MM.1S (cell line): ENCODE measurements at regions not wholly inside any gene's neighbourhood (a gene's known extent, or its start where the extent isn't known, plus 50 kb on each side); places are given as distances from the start of the nearest gene placed in this dataset.

Source experiments
- DNase-seq: peaks from one replicate; pipeline ENCODE4 v3.0.0-alpha.2; 2015
- H2AFZ ChIP-seq: fragments of 300-600 bp; sonication (generic); 2 replicates; pipeline ENCODE4 v1.6.0; 2016; ENCODE audit warnings: antibody characterized with exemption, low read length
- H3F3A ChIP-seq: fragments of 300-600 bp; sonication (generic); 2 replicates; pipeline ENCODE4 v1.6.1; 2016; ENCODE audit warnings: mild to moderate bottlenecking, antibody characterized with exemption, low read length, moderate library complexity, mixed read lengths; ENCODE audit not compliant: insufficient read depth
- H3K27ac ChIP-seq: fragments of 300-600 bp; sonication (generic); 2 replicates; pipeline ENCODE4 v1.5.1; 2016; ENCODE audit warnings: mild to moderate bottlenecking, low read length
- H3K27me3 ChIP-seq: fragments of 300-600 bp; sonication (generic); replicated peaks from 2 replicates; pipeline ENCODE4 v1.6.0; 2016; ENCODE audit warnings: low read length; ENCODE audit not compliant: insufficient read depth
- H3K36me3 ChIP-seq: fragments of 300-600 bp; sonication (generic); replicated peaks from 2 replicates; pipeline ENCODE4 v1.6.1; 2016; ENCODE audit warnings: mild to moderate bottlenecking, low read length, mixed read lengths; ENCODE audit not compliant: insufficient read depth
- H3K4me1 ChIP-seq: fragments of 300-600 bp; sonication (generic); 2 replicates; pipeline ENCODE4 v1.6.1; 2016; ENCODE audit warnings: low read length, mixed read lengths
- H3K4me2 ChIP-seq: fragments of 300-600 bp; sonication (generic); 2 replicates; pipeline ENCODE4 v1.6.0; 2016; ENCODE audit warnings: low read depth, low read length
- H3K4me3 ChIP-seq: fragments of 300-600 bp; sonication (generic); 2 replicates; pipeline ENCODE4 v1.5.1; 2016; ENCODE audit warnings: low read length, mixed read lengths
- H3K79me2 ChIP-seq: fragments of 300-600 bp; sonication (generic); 2 replicates; pipeline ENCODE4 v1.6.1; 2016; ENCODE audit warnings: mixed run types, low read length, mixed read lengths
- H3K9ac ChIP-seq: fragments of 300-600 bp; sonication (generic); 2 replicates; pipeline ENCODE4 v1.6.1; 2016; ENCODE audit warnings: low read length, mixed read lengths
- H3K9me2 ChIP-seq: fragments of 300-600 bp; sonication (generic); replicated peaks from 2 replicates; pipeline ENCODE4 v1.6.1; 2016; ENCODE audit warnings: mild to moderate bottlenecking, low read length, mixed read lengths; ENCODE audit not compliant: insufficient read depth
- H3K9me3 ChIP-seq: fragments of 300-600 bp; sonication (generic); replicated peaks from 2 replicates; pipeline ENCODE4 v1.6.1; 2016; ENCODE audit warnings: mild to moderate bottlenecking, low read length, mixed read lengths; ENCODE audit not compliant: insufficient read depth
- H4K20me1 ChIP-seq: fragments of 300-600 bp; sonication (generic); 2 replicates; pipeline ENCODE4 v1.6.1; 2016; ENCODE audit warnings: mild to moderate bottlenecking, low read length, moderate library complexity, mixed read lengths; ENCODE audit not compliant: insufficient read depth
- CTCF ChIP-seq: fragments of 300-600 bp; sonication (generic); IDR thresholded peaks from 2 replicates; pipeline ENCODE4 v1.5.1; 2016; ENCODE audit warnings: antibody characterized with exemption, low read length, mixed read lengths
- EZH2 ChIP-seq: fragments of 300-600 bp; sonication (generic); optimal IDR thresholded peaks from 2 replicates; pipeline ENCODE3; 2017; ENCODE audit warnings: low read depth, mild to moderate bottlenecking, antibody characterized with exemption, low read length, mixed read lengths
- EZH2phosphoT487 ChIP-seq: fragments of 300-600 bp; sonication (generic); IDR thresholded peaks from 2 replicates; pipeline ENCODE4 v1.6.1; 2018; ENCODE audit warnings: antibody characterized with exemption, low read length

GRCh38 chr6:81834141-81834681, 81.7 kb upstream of the TENT5A start:
- H2AFZ ChIP-seq = no peak overlapping the region
- no peaks in the 10 kb centered on the region for H3K36me3 ChIP-seq
- no peak overlapping the region for H3K4me2 ChIP-seq
- H3F3A ChIP-seq = no peaks in the 10 kb centered on the region
- H3K9ac ChIP-seq = no peak overlapping the region
- H3K79me2 ChIP-seq = no peaks in the 10 kb centered on the region
- H3K27me3 ChIP-seq = no peaks in the 10 kb centered on the region
- H3K9me3 ChIP-seq = no peaks in the 10 kb centered on the region
- no peaks in the 10 kb centered on the region for H4K20me1 ChIP-seq
- DNase-seq = no peak
- H3K4me1 ChIP-seq = no peaks in the 10 kb centered on the region
- no peak overlapping the region for H3K4me3 ChIP-seq
- no peak overlapping the region for H3K27ac ChIP-seq
- H3K9me2 ChIP-seq = no peaks in the 10 kb centered on the region
- TF ChIP-seq CTCF (no peak), EZH2 (no peak), EZH2phosphoT487 (no peak)

DNA sequence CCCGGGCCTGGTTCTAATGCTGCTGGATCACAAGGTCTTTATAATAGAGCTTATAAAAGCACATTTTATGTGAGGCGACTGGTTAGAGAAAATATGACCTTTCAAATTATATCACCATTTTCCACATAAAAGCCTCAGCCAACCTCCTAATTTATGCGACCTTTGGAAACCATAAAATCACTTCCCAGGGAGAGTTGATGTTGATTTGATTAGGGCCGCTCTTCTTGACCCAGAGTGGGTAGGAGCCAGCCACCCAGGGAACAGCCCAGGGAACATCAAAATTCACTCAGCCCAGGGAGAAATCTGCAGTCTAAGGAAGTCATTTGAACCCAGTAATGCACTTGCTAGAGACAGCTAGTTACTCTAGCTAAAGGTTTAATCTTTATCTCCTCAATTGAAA, 79.8 kb upstream of the TENT5A start:
- H2AFZ ChIP-seq = no peak overlapping the region
- TF ChIP-seq CTCF (no peak), EZH2 (no peak), EZH2phosphoT487 (no peak)
- H3K4me2 ChIP-seq = no peak overlapping the region
- DNase-seq = no peak
- H3K9ac ChIP-seq = no peak overlapping the region
- H3F3A ChIP-seq = no peaks in the 10 kb centered on the region
- no peak overlapping the region for H3K4me3 ChIP-seq
- no peaks in the 10 kb centered on the region for H3K27me3 ChIP-seq
- H3K27ac ChIP-seq = no peak overlapping the region
- no peaks in the 10 kb centered on the region for H3K9me3 ChIP-seq
- H3K36me3 ChIP-seq = no peaks in the 10 kb centered on the region
- no peaks in the 10 kb centered on the region for H3K9me2 ChIP-seq
- H3K4me1 ChIP-seq = no peaks in the 10 kb centered on the region
- no peaks in the 10 kb centered on the region for H3K79me2 ChIP-seq
- H4K20me1 ChIP-seq = no peaks in the 10 kb centered on the region

GRCh38 chr6:81831274-81831673, 78.8 kb upstream of the TENT5A start:
- H3K4me1 ChIP-seq = no peaks in the 10 kb centered on the region
- no peaks in the 10 kb centered on the region for H3F3A ChIP-seq
- TF ChIP-seq EZH2phosphoT487 = no peak
- no peaks in the 10 kb centered on the region for H3K27me3 ChIP-seq
- H3K4me3 ChIP-seq = no peak overlapping the region
- no peaks in the 10 kb centered on the region for H3K9me3 ChIP-seq
- no peak overlapping the region for H3K4me2 ChIP-seq
- no peak overlapping the region for H2AFZ ChIP-seq
- H4K20me1 ChIP-seq = no peaks in the 10 kb centered on the region
- no peaks in the 10 kb centered on the region for H3K36me3 ChIP-seq
- no peaks in the 10 kb centered on the region for H3K79me2 ChIP-seq
- no peaks in the 10 kb centered on the region for H3K9me2 ChIP-seq
- no peak overlapping the region for H3K27ac ChIP-seq
- no peak for DNase-seq
- no peak overlapping the region for H3K9ac ChIP-seq

DNA sequence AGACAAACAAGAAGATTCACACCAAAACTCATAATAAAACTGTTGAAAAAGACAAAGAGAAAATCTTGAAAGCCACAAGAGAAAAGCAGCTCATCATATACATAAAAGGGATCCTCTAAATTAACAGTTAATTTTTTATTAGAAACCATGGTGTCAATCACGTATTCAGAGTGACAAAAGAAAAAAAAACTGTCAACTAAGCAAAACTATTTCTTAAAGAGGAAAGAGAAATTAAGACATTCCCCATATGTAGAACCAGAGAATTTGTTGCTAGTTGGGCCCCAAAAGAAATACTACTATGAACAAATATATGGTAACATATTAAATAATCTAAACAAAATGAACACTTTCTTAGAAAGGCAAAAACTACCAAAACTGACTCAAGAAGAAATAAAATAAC, 74.3 kb upstream of the TENT5A start:
- DNase-seq = no peak
- H3K4me2 ChIP-seq = no peak overlapping the region
- H3K36me3 ChIP-seq = no peaks in the 10 kb centered on the region
- H3K9me2 ChIP-seq = no peaks in the 10 kb centered on the region
- no peaks in the 10 kb centered on the region for H4K20me1 ChIP-seq
- no peaks in the 10 kb centered on the region for H3K4me1 ChIP-seq
- H3K4me3 ChIP-seq = no peak overlapping the region
- H3K9me3 ChIP-seq = no peaks in the 10 kb centered on the region
- no peaks in the 10 kb centered on the region for H3F3A ChIP-seq
- no peak overlapping the region for H2AFZ ChIP-seq
- TF ChIP-seq CTCF (no peak), EZH2phosphoT487 (no peak), EZH2 (no peak)
- no peaks in the 10 kb centered on the region for H3K27me3 ChIP-seq
- no peak overlapping the region for H3K9ac ChIP-seq
- H3K79me2 ChIP-seq = no peaks in the 10 kb centered on the region
- H3K27ac ChIP-seq = no peak overlapping the region
